Calu3 (cell line): ENCODE measurements at regions not wholly inside any gene's neighbourhood (a gene's known extent, or its start where the extent isn't known, plus 50 kb on each side); places are given as distances from the start of the nearest gene placed in this dataset.
A peak's percentile ranks its signal among the peaks of the same experiment; 100 is the strongest.

ENCODE experiments used
- BruUV-seq: library from RNA; stranded (reverse); fragments of 400-500 nt; replicated peaks from 2 replicates; lab custom pipeline; 2021; lab: Mats Ljungman, UMichigan
- CTCF ChIA-PET: fragments of 300-600 bp; sonication (Branson Sonifier 250); formaldehyde crosslinking; loops from one replicate; lab custom pipeline; 2022; ENCODE audit warnings: antibody characterized with exemption; lab: Charles Lee
- DNase-seq: peaks from one replicate; pipeline ENCODE4 v3.0.0; 2022
- H3K27ac Mint-ChIP-seq: one replicate; pipeline ENCODE4 v1.8.0; 2022; ENCODE audit warnings: mixed read lengths; ENCODE audit not compliant: unreplicated experiment
- H3K27me3 Mint-ChIP-seq: one replicate; pipeline ENCODE4 v1.8.0; 2022; ENCODE audit warnings: mixed read lengths; ENCODE audit not compliant: unreplicated experiment
- H3K36me3 Mint-ChIP-seq: one replicate; pipeline ENCODE4 v1.8.0; 2022; ENCODE audit warnings: mild to moderate bottlenecking, moderate library complexity, mixed read lengths; ENCODE audit not compliant: insufficient read depth, unreplicated experiment
- H3K4me1 Mint-ChIP-seq: one replicate; pipeline ENCODE4 v1.8.0; 2022; ENCODE audit warnings: mild to moderate bottlenecking, low read depth, mixed read lengths; ENCODE audit not compliant: unreplicated experiment
- H3K4me3 Mint-ChIP-seq: one replicate; pipeline ENCODE4 v1.8.0; 2022; ENCODE audit warnings: mild to moderate bottlenecking, low read depth, moderate library complexity, mixed read lengths; ENCODE audit not compliant: unreplicated experiment
- H3K9me3 Mint-ChIP-seq: one replicate; pipeline ENCODE4 v1.8.0; 2022; ENCODE audit warnings: low read depth, mixed read lengths; ENCODE audit not compliant: unreplicated experiment
- CTCF ChIP-seq: fragments of 200-600 bp; IDR thresholded peaks from one replicate; pipeline ENCODE4 v1.8.0; 2022; ENCODE audit warnings: antibody characterized with exemption; ENCODE audit not compliant: unreplicated experiment
- intact Hi-C: fragments of 100-400 bp; cut with micrococcal nuclease; formaldehyde crosslinking; loops from one replicate; pipeline ENCODE4 v1.10.0; 2022; ENCODE audit not compliant: unreplicated experiment

- no peaks in the 10 kb centered on the region for H3K36me3 Mint-ChIP-seq
- intact Hi-C loops, result loop anchor here (10.0 kb wide), 1 partner anchor 149 kb away; no protein-coding TSS in a partner anchor
- no TSS peak for BruUV-seq
- no peak for DNase-seq
- H3K4me1 Mint-ChIP-seq, result peaks cover 8% of the 10 kb centered on the region
- H3K9me3 Mint-ChIP-seq, result no peaks in the 10 kb centered on the region
- no peaks in the 10 kb centered on the region for H3K27me3 Mint-ChIP-seq
- CTCF ChIA-PET, result no interaction called here
- no peak overlapping the region for H3K27ac Mint-ChIP-seq
- no peak overlapping the region for H3K4me3 Mint-ChIP-seq
- TF ChIP-seq CTCF, result no peak
These were observed 156.0 kb upstream of the SOD1 start for GRCh38 chr21:31503467-31503866.

- Mint-ChIP-seq H3K27ac (no peak overlapping the region), H3K4me1 (peaks cover 8% of the 10 kb centered on the region), H3K36me3 (no peaks in the 10 kb centered on the region), H3K27me3 (no peaks in the 10 kb centered on the region), H3K4me3 (no peak overlapping the region), H3K9me3 (no peaks in the 10 kb centered on the region)
- no peak for TF ChIP-seq CTCF
- no peak for DNase-seq
- CTCF ChIA-PET, result interaction anchor here (0.6 kb wide), 1 partner anchor 56 kb away, joined by 4 read pairs; no protein-coding TSS in a partner anchor
- intact Hi-C loops, result loop anchor here (10.0 kb wide), 1 partner anchor 148 kb away; no protein-coding TSS in a partner anchor
- no TSS peak for BruUV-seq
These were observed 156.9 kb upstream of the SOD1 start for GRCh38 chr21:31502537-31503143.

- CTCF ChIA-PET, result interaction anchor here (0.6 kb wide), 1 partner anchor 10 kb away, joined by 3 read pairs; no protein-coding TSS in a partner anchor
- peak; percentile 2 for DNase-seq
- Mint-ChIP-seq H3K4me3 (no peak overlapping the region), H3K9me3 (no peaks in the 10 kb centered on the region), H3K4me1 (peaks cover 8% of the 10 kb centered on the region), H3K27ac (no peak overlapping the region), H3K36me3 (no peaks in the 10 kb centered on the region), H3K27me3 (no peaks in the 10 kb centered on the region)
- no TSS peak for BruUV-seq
- intact Hi-C loops, result loop anchor here (10.0 kb wide), 1 partner anchor 147 kb away; no protein-coding TSS in a partner anchor
- TF ChIP-seq CTCF, result no peak
These were observed 157.6 kb upstream of the SOD1 start for GRCh38 chr21:31501926-31502325.

- intact Hi-C loops, result loop anchor here (10.0 kb wide), 1 partner anchor 146 kb away; no protein-coding TSS in a partner anchor
- Mint-ChIP-seq H3K36me3 (no peaks in the 10 kb centered on the region), H3K27me3 (no peaks in the 10 kb centered on the region), H3K4me1 (peaks cover 8% of the 10 kb centered on the region), H3K4me3 (no peak overlapping the region), H3K27ac (no peak overlapping the region), H3K9me3 (no peaks in the 10 kb centered on the region)
- CTCF ChIA-PET, result no interaction called here
- BruUV-seq, result no TSS peak
- no peak for TF ChIP-seq CTCF
- no peak for DNase-seq
These were observed 156.9 kb upstream of the TIAM1 start for GRCh38 chr21:31500982-31501381.
